ENCODE measurements at regions not wholly inside any gene's neighbourhood (a gene's known extent, or its start where the extent isn't known, plus 50 kb on each side); places are given as distances from the start of the nearest gene placed in this dataset.

GRCh38 chr16:85294810-85295508, 182.7 kb upstream of the CIBAR2 start:
- DNase-seq = no peak

DNA sequence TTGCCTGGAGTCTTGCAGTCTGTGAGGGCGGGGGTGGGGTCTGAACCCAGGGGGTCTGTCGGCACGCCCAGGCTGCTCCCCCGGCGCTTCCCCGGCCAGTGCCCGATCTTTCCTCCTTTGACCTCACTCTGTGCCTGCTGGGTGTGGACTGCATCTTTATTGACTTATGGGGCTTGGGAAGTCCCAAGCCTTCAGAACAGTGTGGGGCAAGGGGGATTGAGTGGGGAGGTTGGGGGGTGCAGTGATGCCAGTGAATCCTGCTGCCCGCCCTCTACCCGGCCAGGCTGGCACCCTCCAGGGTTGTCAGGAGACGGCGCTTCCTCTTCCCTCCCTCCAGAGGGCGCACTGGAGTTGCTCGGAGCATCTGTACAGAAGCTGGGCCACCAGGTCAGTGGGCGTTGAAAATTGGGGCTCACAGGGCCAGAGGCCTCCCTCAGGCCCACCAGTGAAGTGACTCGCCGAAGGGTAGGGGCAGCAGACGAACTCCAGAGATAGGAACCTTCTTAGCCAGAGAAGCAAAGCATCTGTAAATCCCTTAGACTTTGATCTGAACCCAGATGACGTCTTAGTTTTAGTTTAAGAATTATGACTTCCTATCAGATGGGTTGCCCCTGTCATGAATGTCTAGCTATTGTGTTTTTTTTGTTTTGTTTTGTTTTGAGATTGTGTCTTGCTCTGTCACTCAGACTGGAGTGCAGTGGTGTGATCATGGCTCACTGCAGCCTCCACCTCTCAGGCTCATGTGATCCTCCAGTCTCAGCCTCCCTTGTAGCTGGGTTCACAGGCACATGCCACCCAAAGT, 184.8 kb upstream of the CIBAR2 start:
- DNase-seq = peak in 1 of 2 experiments; percentile 18

GRCh38 chr16:85297881-85298280, 185.6 kb upstream of the CIBAR2 start:
- no peak for DNase-seq

- no peak for DNase-seq
Measured at GRCh38 chr16:85300406-85300968, 188.2 kb upstream of the CIBAR2 start.

DNA sequence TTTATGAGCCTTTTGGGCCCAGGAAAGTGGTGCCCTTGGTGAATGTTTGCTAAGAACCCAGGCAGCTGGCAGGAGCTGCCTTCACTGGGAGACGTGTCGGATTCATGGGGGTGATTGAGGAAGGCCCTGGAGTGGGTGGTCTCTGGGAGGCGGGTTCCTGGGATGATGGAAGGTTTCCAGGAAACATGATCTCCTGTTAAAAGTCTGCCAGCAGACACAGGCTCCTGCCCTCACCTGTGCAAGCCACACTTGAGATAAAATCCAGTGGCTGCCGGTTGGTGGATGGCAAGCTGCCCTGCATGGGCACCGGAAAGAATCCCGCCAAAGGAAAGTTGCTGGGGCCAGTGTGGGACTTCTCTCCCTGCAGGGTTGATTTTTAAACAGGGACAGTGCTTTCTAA, 189.0 kb upstream of the CIBAR2 start:
- no peak for DNase-seq

DNA sequence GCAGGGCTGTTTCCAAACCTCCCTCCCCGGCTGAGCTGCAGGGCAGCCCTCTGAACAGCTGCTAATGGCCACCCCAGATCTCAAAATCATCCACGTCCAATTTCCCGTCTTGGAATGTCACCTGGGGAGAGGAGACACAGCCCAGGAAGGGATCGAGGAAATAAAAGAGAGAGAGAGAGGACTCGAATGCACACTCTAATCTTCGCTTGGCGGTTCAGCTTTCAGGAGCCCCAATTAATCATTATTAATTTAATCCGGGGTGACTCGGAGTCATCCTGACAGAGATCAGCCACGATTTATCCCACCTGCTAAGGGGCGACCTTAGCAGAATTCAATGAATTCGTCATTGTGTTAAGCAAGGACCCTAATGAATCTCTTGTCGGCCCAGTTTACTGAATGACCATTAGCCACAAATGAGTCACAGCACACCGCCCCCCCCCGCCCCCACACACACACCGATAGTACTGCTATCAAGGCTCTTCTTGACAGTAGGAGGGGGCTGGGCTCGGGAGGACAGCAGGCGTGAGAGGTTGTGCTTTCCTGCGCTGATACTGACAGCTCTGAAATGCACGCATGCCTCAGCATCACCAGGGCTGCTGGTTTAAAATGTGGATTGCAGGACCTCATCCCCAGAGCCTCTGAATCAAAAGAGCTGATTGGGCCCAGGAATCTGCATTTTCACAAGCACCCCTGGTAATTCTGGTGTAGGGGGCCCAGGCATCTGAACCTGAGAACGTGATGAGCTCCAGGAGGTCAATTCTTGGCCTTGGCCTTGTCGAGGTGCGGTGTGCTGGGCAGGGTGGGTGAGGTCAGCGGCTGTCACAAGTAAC, 190.0 kb upstream of the CIBAR2 start:
- DNase-seq = no peak

GRCh38 chr16:85302848-85303353, 190.6 kb upstream of the CIBAR2 start:
- no peak for DNase-seq

- peak; percentile 20 to 77 for DNase-seq
Measured at GRCh38 chr16:85303354-85303883, 191.1 kb upstream of the CIBAR2 start.

DNA sequence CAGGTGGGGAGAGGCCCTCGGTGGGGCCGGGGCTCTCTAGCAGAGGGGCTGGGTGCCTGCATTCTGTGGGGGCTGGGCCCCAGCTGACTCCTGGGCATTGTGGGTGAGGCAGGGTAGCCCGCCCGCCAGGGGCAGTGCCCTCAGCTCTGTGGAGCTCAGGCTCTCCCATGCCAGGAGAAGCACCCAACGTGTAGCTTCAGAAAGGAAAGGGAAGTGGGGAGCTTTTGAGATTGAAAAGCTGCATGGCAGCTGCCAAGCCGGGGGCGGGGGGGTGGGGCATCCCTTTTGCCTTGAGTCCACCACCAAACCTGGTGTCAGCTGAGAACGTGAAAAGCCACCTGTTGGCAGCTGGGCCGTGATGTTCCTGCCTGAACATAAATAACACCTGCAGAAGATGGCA, 192.1 kb upstream of the CIBAR2 start:
- no peak for DNase-seq

- peak in 1 of 2 experiments; percentile 34 for DNase-seq
Measured at GRCh38 chr16:85306071-85306792, 194.0 kb upstream of the CIBAR2 start.

GRCh38 chr16:85306793-85307551, 194.7 kb upstream of the CIBAR2 start:
- DNase-seq = no peak

DNA sequence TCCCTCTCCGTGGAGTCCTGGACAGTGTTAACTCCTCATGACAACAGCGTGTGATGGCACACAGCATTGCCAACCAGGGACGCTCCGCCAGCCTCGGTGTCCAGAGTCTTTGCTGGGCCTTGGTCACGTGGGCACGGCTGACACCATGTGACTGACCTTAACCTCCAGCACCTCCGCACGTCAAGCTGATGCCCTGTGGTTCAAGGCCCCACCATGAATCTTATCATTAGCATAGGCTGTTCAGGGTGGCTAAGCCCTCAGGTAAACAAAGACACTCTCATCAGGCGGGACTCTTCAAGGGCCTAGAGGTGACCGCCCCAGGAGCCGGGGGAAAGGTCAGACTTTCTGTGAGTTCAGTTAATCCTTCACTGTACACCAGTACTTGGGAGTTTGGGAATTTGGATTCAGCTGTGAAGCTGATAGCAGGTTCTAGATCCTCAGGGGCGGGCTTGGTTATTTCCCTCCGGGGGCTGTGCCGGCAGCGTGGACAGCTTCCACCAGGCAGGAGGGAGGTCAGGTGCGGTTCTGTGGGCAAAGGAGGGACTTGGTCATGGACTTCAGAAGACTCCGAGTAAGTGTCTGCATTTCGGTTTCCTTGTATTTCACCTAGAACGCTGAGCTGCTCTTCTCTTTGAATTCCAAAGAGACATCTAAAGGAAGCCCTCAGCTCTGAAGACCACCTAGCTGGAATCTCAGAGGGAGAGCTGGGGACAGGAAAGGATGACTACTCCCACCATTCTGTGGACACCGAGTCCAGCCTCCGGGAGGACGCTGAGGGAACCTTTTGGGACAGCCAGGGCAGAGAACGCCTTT, 195.5 kb upstream of the CIBAR2 start:
- DNase-seq = no peak

GRCh38 chr16:85308611-85309540, 196.6 kb upstream of the CIBAR2 start:
- DNase-seq = no peak

GRCh38 chr16:85309656-85310587, 197.7 kb upstream of the CIBAR2 start:
- peak; percentile 9 to 40 for DNase-seq

DNA sequence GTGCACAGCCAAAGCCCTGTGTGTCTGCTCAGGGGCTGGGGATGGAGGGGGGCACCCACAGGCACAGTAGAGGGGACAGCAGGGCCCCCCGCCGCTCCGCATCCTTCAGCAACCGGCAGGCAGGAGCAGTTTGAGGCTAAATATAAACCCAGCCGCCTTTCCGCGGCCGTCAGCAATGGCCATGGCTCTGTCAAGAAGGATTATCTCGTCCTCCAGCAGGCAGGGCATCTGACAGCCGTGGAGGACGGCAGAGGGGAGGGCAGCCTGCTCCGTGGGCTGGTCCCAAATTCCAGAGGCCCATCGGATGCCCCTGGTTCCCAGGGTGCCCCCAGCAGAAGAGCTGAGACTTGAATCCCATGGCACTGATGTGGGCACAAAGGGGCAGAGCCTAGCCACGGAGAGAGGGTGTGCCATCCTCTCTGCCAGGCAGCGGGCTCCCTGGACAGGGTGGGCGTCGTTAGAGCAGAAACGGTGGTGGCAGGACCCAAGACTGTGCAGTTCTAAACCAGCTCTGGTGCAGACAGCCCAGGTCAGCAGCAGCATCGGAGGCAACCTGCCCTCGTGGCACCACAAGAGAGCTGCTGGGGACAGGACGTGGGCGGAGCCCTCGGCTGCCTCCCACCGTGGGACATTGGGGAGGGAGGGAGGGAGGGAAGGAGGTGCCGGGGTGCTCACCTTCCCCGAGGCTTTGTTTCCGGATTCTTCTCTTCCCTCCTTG, 198.8 kb upstream of the CIBAR2 start:
- no peak for DNase-seq

DNA sequence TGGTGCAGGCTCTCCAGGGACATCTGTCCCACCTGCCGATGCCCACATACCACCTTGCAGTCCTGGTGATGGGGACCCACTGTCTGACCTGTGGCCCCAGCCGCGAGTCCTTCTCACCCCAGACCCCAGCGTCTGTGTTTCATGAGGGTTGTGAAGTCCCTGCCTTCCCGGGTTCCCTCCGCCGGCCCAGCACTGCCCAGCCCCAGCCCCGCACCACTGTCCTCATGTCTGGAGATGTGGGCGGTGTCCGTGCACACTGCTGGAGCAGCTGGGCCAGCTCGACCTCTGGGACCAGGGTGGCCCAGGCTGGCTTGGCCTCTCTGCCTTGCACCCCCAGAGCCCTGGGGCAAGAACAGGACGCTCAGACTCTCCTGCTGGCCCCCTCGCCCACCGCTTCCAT, 199.5 kb upstream of the CIBAR2 start:
- no peak for DNase-seq

- DNase-seq = no peak
Measured at GRCh38 chr16:85312174-85312573, 199.9 kb upstream of the CIBAR2 start.
